GM19023 (cell line): ENCODE measurements at regions not wholly inside any gene's neighbourhood (a gene's known extent, or its start where the extent isn't known, plus 50 kb on each side); places are given as distances from the start of the nearest gene placed in this dataset.
A peak's percentile ranks its signal among the peaks of the same experiment; 100 is the strongest.
"Not testable (repeated sequence)": the region's sequence is repeated elsewhere in the genome, so short reads cannot be mapped to it uniquely, and the experiment has no call there.

ENCODE experiments used
- ATAC-seq: cut with Tn5 transposase; IDR thresholded peaks from one replicate; pipeline ENCODE4 v1.9.1; 2021; ENCODE audit warnings: mild to moderate bottlenecking, moderate library complexity; ENCODE audit not compliant: unreplicated experiment

GRCh38 chr7:138252666-138253065, 176.4 kb downstream of the AKR1D1 start:
- not testable (repeated sequence) for ATAC-seq

GRCh38 chr7:138254444-138254843, 178.2 kb downstream of the AKR1D1 start:
- ATAC-seq = no peak

- ATAC-seq = no peak
These were observed 181.4 kb downstream of the AKR1D1 start for GRCh38 chr7:138257459-138258196.

GRCh38 chr7:138258197-138258559, 181.9 kb downstream of the AKR1D1 start:
- ATAC-seq = no peak

DNA sequence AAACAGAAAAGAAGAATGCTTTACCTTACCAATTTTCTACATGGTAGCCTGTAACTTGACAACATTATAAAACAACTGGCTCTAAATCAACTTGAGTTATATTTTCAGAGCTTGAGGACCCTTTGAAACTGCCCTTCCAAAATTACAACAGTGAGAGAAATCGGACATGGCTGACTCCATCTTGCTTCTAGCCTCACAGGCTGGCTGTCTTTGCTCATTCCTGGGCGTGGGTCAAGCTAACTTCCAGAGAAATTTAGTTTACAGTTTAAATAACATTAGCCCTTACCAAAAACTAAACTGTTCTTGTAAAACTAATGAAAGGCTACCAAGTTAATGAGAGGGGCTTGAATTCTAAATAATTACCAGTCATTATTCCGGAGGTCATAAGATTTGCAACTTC, 183.4 kb downstream of the AKR1D1 start:
- no peak for ATAC-seq

DNA sequence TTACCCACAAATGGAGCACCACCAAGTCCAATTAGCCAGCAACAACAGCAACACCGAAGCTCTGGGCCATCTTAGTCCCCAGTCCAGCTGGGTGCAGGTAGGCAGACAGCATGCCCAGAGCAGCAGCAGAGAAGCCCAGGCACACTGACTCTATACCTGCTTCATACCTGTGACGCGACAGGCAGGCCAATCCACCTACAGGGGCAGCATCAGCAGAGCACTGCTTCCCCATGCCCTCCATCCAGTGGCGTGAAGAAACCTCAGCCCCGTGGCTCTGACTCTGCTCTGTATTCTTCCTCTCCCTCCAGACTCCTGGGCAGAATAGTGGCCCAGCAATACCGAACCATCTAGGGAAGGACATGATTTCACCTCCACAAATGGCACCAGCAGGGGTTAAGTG, 191.7 kb downstream of the AKR1D1 start:
- ATAC-seq = no peak

DNA sequence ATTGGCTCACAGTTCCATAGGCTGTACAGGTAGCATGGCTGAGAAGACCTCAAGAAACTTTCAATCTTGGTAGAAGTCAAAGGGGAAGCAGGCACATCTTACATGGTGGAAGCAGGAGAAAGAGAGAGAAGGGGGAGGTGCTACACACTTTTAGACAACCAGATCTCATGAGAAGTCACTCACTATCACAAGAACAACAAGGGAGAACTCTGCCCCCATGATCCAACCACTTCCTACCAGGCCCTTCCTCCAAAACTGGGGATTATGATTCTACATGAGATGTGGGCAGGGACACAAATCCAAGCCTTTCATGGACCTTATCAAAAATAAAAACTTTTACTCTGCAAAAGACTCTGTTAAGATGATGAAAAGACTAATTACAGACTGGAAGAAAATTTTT, 183.2 kb upstream of the TRIM24 start:
- no peak for ATAC-seq

DNA sequence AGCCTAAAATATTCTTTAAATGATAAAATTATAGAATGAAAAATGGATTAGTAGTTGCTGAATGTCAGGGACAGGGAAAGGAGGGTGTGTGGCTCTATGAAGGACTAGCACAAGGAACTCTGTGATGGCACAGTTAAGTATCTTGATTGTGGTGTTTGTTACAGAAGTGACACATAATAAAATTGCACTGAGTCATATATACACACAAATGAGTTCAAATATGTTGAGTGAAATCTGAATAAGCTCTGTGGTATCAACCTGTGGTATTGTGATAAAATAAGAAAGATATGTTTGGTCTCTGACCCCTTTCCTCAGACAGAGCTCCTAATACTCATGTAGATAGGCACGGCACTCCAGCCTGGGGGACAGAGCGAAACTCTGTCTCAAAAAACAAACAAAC, 181.5 kb upstream of the TRIM24 start:
- ATAC-seq = no peak

- ATAC-seq = no peak
These were observed 177.1 kb upstream of the TRIM24 start for GRCh38 chr7:138282997-138283396.

DNA sequence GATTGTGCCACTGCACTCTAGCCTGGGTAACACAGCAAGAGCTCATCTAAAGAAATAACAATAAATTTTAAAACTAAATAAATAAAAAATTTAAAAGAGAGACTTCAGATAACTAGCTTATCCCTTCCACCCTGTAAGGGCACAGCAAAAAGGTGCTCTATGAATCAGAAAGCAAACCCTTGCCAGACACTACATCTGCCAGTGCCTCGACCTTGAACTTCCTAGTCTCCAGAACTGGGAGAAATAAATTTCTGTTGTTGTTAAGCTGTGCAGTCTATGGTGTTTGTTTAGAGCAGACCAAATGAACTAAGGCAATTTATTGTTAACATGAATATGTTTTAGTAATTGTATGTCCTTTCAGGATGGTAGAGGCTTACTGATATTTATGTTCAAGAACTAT, 174.9 kb upstream of the TRIM24 start:
- no peak for ATAC-seq

GRCh38 chr7:138286846-138287245, 173.2 kb upstream of the TRIM24 start:
- no peak for ATAC-seq

GRCh38 chr7:138287549-138287948, 172.5 kb upstream of the TRIM24 start:
- ATAC-seq = no peak

- no peak for ATAC-seq
These were observed 171.0 kb upstream of the TRIM24 start for GRCh38 chr7:138289082-138289481.

GRCh38 chr7:138289864-138290263, 170.2 kb upstream of the TRIM24 start:
- no peak for ATAC-seq

- no peak for ATAC-seq
These were observed 167.1 kb upstream of the TRIM24 start for GRCh38 chr7:138292951-138293350.

DNA sequence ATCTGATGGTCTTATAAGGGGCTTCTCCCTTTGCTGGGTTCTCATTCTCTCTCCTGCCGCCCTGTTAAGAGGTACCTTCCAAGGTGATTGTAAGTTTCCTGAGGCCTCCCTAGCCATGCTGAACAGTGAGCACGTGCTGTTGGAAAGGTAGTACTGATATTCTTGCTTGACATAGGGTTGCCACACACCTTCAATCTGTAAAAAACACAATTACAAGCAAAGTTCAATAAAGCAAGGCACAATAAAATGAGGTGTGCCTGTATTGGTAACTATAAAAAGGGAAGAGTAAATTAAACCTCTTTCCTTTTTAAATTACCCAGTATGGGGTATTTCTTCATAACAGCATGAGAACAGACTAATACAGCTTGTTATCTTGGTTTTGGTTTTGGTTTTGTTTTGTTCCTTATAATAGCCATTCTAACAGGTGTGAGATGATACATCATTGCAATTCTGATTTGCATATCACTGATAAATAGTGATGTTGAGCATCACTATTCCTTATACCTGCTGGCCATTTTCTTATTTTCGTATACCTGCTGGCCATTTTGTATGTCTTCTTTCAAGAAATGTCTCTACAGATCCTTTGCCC, 164.9 kb upstream of the TRIM24 start:
- ATAC-seq = peak; percentile 69

DNA sequence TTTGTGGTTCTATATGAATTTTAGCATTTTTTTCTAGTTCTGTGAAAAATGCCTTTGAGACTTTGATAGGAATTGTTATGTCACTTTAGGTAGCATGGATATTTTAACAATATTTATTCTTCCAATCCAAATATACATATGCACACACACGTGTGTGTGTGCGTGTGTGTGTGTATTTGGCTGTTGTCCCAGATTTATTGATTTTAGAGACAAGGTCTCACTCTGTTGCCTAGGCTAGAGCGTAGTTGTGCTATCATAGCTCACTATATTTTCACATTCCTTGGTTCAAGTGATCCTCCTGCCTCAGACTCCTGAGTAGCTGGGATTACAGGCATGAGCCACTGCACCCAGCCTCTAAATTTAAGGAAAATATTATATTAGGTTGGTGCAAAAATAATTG, 162.5 kb upstream of the TRIM24 start:
- ATAC-seq = no peak

DNA sequence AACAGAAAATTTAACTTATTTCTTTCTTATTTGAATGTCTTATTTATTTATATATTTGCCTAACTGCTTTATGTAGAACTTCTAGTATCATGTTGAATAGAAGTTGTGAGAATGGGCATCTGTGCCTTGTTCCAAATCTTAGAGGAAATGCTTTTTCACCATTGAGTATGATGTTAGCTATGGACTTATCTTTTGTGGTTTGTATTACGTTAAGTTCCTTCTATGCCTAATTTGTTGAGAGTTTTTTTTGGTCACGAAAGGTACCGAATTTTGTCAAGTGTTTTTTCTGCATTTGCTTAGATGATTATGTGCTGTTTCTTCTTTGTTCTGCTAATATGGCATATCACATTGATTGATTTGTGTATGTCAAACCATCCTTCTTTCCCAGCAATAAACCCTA, 161.0 kb upstream of the TRIM24 start:
- no peak for ATAC-seq

GRCh38 chr7:138303230-138304070, 156.6 kb upstream of the TRIM24 start:
- no peak for ATAC-seq

GRCh38 chr7:138304071-138304320, 156.1 kb upstream of the TRIM24 start:
- ATAC-seq = no peak

- no peak for ATAC-seq
These were observed 152.4 kb upstream of the TRIM24 start for GRCh38 chr7:138307633-138308032.

DNA sequence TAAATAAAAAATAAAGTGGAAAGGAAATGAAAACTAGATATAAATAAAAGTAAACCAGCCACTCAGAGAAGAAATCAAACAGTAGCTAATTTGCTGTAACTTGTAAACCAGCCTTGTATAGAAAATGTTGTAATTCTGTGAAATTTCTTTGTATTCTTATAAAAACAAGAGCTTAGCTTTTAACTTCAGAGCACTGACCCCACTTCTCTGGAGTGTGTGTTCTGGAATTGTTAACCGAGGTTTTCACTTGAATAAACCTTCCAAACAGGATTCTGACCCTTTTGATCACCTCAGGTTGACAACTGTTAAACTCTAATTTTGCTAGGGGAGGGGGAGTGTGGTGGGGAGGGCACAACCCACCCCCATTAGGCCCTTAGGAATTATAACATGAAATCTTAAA, 151.9 kb upstream of the TRIM24 start:
- no peak for ATAC-seq
